ENCODE measurements at regions not wholly inside any gene's neighbourhood (a gene's known extent, or its start where the extent isn't known, plus 50 kb on each side); places are given as distances from the start of the nearest gene placed in this dataset.
A peak's percentile ranks its signal among the peaks of the same experiment; 100 is the strongest.

- H3K36me3 ChIP-seq (ENCODE audit: control insufficient read depth, low read length), result no peaks in the 10 kb centered on the region
- H3K4me1 ChIP-seq (ENCODE audit: control insufficient read depth, low read length), result no peaks in the 10 kb centered on the region
- H3K9me2 ChIP-seq (replicated peaks; ENCODE audit: control insufficient read depth, low read length), result no peaks in the 10 kb centered on the region
- H4K20me1 ChIP-seq (ENCODE audit: control insufficient read depth, insufficient read depth, low read depth, low read length), result no peaks in the 10 kb centered on the region
- H3K79me2 ChIP-seq (ENCODE audit: control insufficient read depth, low read length), result no peaks in the 10 kb centered on the region
- no peak overlapping the region for H3K27ac ChIP-seq (ENCODE audit: low read depth, low read length)
- no peaks in the 10 kb centered on the region for H3F3A ChIP-seq (ENCODE audit: control insufficient read depth, insufficient read depth)
- no peak for TF ChIP-seq EZH2phosphoT487 (IDR thresholded peaks at IDR 0.05; ENCODE audit: borderline replicate concordance, low read length)
- no peak for TF ChIP-seq CTCF (IDR thresholded peaks at IDR 0.05; ENCODE audit: low read depth, low read length, poor library complexity, severe bottlenecking)
- H3K4me3 ChIP-seq (ENCODE audit: low read length), result no peak overlapping the region
- no peak overlapping the region for H3K4me2 ChIP-seq (ENCODE audit: low read length)
- H3K9me3 ChIP-seq (ENCODE audit: control insufficient read depth, insufficient read depth, low read length), result no peaks in the 10 kb centered on the region
- H3K27me3 ChIP-seq (ENCODE audit: control insufficient read depth, low read length), result no peaks in the 10 kb centered on the region
Measured at GRCh38 chr18:78072375-78072774, 822.7 kb downstream of the GALR1 start.

- no peak overlapping the region for H3K4me3 ChIP-seq (ENCODE audit: low read length)
- TF ChIP-seq CTCF (IDR thresholded peaks at IDR 0.05; ENCODE audit: low read depth, low read length, poor library complexity, severe bottlenecking), result peak; percentile 24
- TF ChIP-seq EZH2phosphoT487 (IDR thresholded peaks at IDR 0.05; ENCODE audit: borderline replicate concordance, low read length), result no peak
- no peaks in the 10 kb centered on the region for H3K9me3 ChIP-seq (ENCODE audit: control insufficient read depth, insufficient read depth, low read length)
- H3K27ac ChIP-seq (ENCODE audit: low read depth, low read length), result no peak overlapping the region
- H3K9me2 ChIP-seq (replicated peaks; ENCODE audit: control insufficient read depth, low read length), result no peaks in the 10 kb centered on the region
- no peak overlapping the region for H3K4me2 ChIP-seq (ENCODE audit: low read length)
- H3K79me2 ChIP-seq (ENCODE audit: control insufficient read depth, low read length), result no peaks in the 10 kb centered on the region
- H3K27me3 ChIP-seq (ENCODE audit: control insufficient read depth, low read length), result no peaks in the 10 kb centered on the region
- H3K36me3 ChIP-seq (ENCODE audit: control insufficient read depth, low read length), result no peaks in the 10 kb centered on the region
- no peaks in the 10 kb centered on the region for H3F3A ChIP-seq (ENCODE audit: control insufficient read depth, insufficient read depth)
- H3K4me1 ChIP-seq (ENCODE audit: control insufficient read depth, low read length), result no peaks in the 10 kb centered on the region
- H4K20me1 ChIP-seq (ENCODE audit: control insufficient read depth, insufficient read depth, low read depth, low read length), result no peaks in the 10 kb centered on the region
Measured at GRCh38 chr18:78073275-78073674, 823.6 kb downstream of the GALR1 start.

- H3K9me3 ChIP-seq (ENCODE audit: control insufficient read depth, insufficient read depth, low read length), result no peaks in the 10 kb centered on the region
- H3K36me3 ChIP-seq (ENCODE audit: control insufficient read depth, low read length), result no peaks in the 10 kb centered on the region
- no peaks in the 10 kb centered on the region for H3K27me3 ChIP-seq (ENCODE audit: control insufficient read depth, low read length)
- no peaks in the 10 kb centered on the region for H3K79me2 ChIP-seq (ENCODE audit: control insufficient read depth, low read length)
- TF ChIP-seq EZH2phosphoT487 (IDR thresholded peaks at IDR 0.05; ENCODE audit: borderline replicate concordance, low read length) (no peak), CTCF (IDR thresholded peaks at IDR 0.05; ENCODE audit: low read depth, low read length, poor library complexity, severe bottlenecking) (no peak)
- H4K20me1 ChIP-seq (ENCODE audit: control insufficient read depth, insufficient read depth, low read depth, low read length), result no peaks in the 10 kb centered on the region
- no peaks in the 10 kb centered on the region for H3K4me1 ChIP-seq (ENCODE audit: control insufficient read depth, low read length)
- no peak overlapping the region for H3K27ac ChIP-seq (ENCODE audit: low read depth, low read length)
- no peak overlapping the region for H3K4me2 ChIP-seq (ENCODE audit: low read length)
- no peak overlapping the region for H3K4me3 ChIP-seq (ENCODE audit: low read length)
- H3F3A ChIP-seq (ENCODE audit: control insufficient read depth, insufficient read depth), result no peaks in the 10 kb centered on the region
- no peaks in the 10 kb centered on the region for H3K9me2 ChIP-seq (replicated peaks; ENCODE audit: control insufficient read depth, low read length)
Measured at GRCh38 chr18:78074400-78075020, 824.9 kb downstream of the GALR1 start.
